MM.1S (cell line): ENCODE measurements at regions not wholly inside any gene's neighbourhood (a gene's known extent, or its start where the extent isn't known, plus 50 kb on each side); places are given as distances from the start of the nearest gene placed in this dataset.

Experiments used
- CTCF ChIP-seq: fragments of 300-600 bp; sonication (generic); IDR thresholded peaks from 2 replicates; pipeline ENCODE4 v1.5.1; 2016; ENCODE audit warnings: antibody characterized with exemption, low read length, mixed read lengths
- EZH2 ChIP-seq: fragments of 300-600 bp; sonication (generic); optimal IDR thresholded peaks from 2 replicates; pipeline ENCODE3; 2017; ENCODE audit warnings: low read depth, mild to moderate bottlenecking, antibody characterized with exemption, low read length, mixed read lengths
- EZH2phosphoT487 ChIP-seq: fragments of 300-600 bp; sonication (generic); IDR thresholded peaks from 2 replicates; pipeline ENCODE4 v1.6.1; 2018; ENCODE audit warnings: antibody characterized with exemption, low read length

- TF ChIP-seq CTCF, result no peak
- no peak for TF ChIP-seq EZH2
- no peak for TF ChIP-seq EZH2phosphoT487
These were observed 238.3 kb downstream of the CTTN start for GRCh38 chr11:70636659-70637058.
